DMS53 (cell line): ENCODE measurements at regions not wholly inside any gene's neighbourhood (a gene's known extent, or its start where the extent isn't known, plus 50 kb on each side); places are given as distances from the start of the nearest gene placed in this dataset.

Experiments
- DNase-seq: peaks from one replicate; lab custom pipeline; 2025; lab: John Stamatoyannopoulos, UW

DNA sequence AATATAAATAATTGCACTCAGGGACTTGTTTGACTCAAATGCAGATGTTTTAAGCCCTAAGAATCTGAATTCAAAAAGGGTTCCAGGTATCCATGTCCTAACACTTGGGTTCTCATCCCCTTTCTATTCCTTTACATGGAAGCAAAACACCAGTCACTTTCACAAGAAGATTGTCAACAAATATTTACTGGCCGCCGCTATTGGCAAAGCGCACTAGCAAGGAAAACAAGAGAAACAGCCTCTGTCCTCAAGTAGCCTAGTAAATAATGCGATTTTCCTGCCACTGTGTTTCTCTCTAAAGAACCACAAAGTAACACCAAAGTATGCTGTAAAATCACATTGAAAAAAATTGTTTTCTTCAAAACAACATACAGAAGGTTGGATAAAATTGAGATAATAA is 66.7 kb upstream of the EZH2 start:
- no peak for DNase-seq

DNA sequence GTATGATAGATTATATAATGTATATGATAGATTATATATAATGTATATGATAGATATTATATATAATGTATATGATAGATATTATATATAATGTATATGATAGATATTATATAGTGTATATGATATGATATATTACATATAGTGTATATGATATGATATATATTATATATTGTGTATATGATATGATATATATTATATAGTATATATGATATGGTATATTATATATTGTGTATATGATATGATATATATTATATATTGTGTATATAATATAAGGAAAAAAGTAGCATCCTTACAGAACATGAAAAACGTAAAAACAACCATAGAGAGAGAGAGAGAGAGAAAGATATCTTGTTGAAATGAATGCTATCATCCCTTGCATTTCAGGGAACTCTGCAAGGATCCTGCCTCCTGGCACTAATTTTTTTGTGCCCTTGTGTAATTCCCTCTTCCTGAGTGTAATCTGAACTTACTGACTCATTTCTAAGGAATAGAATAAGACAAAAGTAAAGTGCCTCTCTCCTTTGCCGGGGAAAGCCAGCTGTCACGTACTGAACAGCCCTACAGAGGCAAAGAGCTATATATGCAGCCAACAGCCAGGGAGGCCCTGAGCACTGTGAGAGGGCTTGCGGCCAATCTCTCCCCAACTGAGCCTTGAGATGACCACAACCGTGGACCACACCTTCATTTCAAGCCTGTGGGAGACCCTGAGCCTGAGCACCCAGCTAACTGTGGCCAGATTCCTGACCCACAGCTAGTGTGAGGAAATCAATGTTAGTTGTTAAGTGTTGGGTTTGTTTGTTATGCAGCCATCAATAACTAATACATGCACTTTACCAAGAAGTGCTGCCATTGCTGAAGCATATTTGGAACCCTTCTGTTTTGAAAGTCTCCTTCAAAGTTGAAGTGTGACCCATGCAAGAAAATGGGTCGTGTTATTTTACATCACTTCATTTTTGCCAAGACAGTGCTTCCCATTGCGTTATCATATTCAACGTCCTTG is 61.1 kb upstream of the EZH2 start:
- DNase-seq, result peak; percentile 50

DNA sequence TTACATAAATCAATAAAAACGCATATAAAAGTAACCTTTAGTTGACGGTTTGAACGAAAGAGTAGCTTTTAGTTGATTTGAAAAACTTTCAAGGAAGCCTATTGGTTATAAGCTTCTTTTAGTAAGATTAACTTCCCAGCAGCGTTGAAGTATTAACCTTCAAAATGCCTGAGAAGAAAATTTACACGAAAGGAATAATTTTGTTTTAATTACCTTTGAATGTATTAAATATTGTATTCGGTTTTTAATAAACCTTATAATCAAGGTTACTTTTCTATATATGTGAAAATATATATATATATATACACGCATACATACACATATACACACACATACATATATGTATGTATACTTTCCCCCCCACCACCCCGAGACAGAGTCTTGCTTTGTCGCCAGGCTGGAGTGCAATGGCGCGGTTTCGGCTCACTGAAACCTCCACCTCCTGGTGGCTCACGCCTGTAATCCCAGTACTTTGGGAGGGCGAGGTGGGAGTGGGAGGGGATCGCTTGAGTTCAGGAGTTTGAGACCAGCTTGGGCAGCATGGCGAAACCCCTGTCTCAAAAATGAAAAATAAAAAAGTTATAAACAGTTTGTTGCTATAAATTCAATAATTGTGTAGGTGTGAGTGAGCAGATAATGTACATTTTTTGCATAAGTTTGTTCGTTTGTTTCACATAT is 57.6 kb upstream of the EZH2 start:
- peak; percentile 98 for DNase-seq

DNA sequence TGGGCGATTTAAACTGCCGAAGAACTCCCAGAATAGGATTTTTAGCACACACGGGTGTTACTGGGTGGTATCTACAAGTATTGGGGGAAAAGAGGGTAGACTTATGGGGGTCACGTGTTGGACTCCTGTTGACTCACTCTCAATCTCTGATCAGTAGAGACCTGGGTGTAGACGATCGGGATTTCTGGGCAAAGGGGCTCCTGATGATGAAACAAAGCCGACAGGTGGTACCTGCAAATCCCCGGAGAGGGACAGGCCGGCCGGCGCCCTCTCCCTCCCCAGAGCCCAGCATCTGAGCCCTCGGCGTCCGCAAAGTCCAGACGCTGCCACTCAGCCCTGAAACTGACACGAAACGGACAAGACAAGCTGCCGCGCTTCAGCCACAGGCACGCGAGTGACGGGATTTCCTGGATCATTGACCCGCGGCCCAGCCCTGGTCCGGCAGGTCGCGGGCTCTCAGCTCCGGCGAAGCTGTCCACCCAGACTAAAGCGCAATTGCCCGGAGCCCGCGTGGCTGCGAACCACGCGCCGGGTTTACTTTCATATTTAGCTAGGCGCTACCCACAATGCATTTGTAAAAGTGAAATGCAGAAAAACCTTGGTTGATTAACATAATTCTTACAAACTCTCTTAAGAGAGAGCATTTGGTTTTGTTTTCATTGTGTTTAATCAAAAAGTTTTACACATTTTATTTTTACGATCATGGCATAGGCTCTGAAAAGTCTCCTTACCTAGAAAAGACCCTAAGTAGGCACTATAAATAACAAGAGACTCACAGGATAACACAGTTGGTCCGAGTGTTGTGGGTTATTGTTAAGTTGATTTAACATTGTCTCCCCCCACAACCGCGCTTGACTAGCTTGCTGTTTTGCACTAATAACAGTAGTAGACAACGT is 56.9 kb upstream of the EZH2 start:
- peak; percentile 97 for DNase-seq

DNA sequence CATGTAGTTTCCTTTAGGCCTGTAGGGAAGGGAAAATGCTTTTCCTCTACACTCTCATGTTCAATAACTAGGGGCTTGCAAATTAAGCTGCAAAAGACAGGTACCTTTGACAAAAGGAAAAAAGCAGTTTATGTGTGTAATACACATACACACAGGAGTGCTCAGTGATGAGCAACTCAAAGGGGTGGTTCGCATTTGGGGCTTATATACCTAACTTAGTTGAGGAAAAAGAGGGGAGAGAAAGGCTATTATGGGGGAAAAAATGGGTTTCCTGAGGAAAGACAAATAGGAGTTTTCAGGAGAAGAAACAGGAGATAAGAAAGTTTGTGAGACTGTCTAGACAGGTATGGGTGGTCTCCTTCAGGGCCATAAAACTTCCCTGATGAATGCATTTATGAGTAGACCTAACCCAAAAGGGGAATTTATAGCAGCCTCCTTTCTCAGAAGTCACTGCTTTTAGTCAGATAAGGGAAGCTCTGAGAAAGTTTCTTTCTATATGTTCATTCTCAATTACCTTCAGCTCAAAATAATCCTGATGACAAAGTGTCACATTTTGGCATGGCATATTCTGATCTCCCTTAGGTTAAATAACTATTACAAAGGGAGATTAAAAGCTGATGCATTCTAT is 55.2 kb upstream of the EZH2 start:
- DNase-seq, result no peak

DNA sequence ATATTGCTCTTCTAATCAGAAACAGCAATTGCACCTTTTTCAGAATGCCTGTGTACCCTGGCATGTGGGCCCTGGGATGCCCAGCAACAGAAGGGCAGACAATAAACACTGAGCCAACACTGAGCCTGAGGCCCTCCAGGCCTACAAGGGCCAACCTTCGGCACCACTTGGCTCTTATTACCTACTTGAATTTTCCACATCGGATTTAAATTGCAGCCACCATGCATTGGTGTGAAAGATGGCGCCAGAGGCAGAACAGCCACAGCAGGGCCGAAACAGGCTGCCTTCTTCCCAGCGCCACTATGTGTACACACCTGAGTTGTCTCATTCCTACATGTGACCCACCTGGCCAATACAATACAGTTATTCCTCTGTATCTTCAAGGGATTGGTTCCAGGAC is 51.4 kb upstream of the EZH2 start:
- peak; percentile 39 for DNase-seq
